GM19452 (cell line): ENCODE measurements at regions not wholly inside any gene's neighbourhood (a gene's known extent, or its start where the extent isn't known, plus 50 kb on each side); places are given as distances from the start of the nearest gene placed in this dataset.

Source experiments
- ATAC-seq: cut with Tn5 transposase; IDR thresholded peaks from one replicate; pipeline ENCODE4 v1.9.1; 2021; ENCODE audit not compliant: unreplicated experiment

- no peak for ATAC-seq
Measured at GRCh38 chrX:68897118-68897945, 68.5 kb downstream of the EFNB1 start.

- ATAC-seq = no peak
Measured at GRCh38 chrX:68896581-68896980, 67.8 kb downstream of the EFNB1 start.

GRCh38 chrX:68895778-68896177, 67.0 kb downstream of the EFNB1 start:
- ATAC-seq = no peak

GRCh38 chrX:68895341-68895755, 66.5 kb downstream of the EFNB1 start:
- ATAC-seq = no peak

- ATAC-seq = no peak
Measured at GRCh38 chrX:68894513-68895340, 65.9 kb downstream of the EFNB1 start.

- no peak for ATAC-seq
Measured at GRCh38 chrX:68894142-68894512, 65.3 kb downstream of the EFNB1 start.

- no peak for ATAC-seq
Measured at GRCh38 chrX:68892651-68893050, 63.8 kb downstream of the EFNB1 start.

- ATAC-seq = no peak
Measured at GRCh38 chrX:68892134-68892533, 63.3 kb downstream of the EFNB1 start.
